Osteocyte (in vitro differentiated cells): ENCODE measurements at regions not wholly inside any gene's neighbourhood (a gene's known extent, or its start where the extent isn't known, plus 50 kb on each side); places are given as distances from the start of the nearest gene placed in this dataset.

Source experiments
- DNase-seq: peaks from one replicate; pipeline ENCODE4 v3.0.0; 2021; ENCODE audit warnings: mixed read lengths; ENCODE audit not compliant: unreplicated experiment; ENCODE audit errors: extremely low spot score
- H3K27ac Mint-ChIP-seq: one replicate; pipeline ENCODE4 v1.8.0; 2021; ENCODE audit warnings: mild to moderate bottlenecking, mixed read lengths; ENCODE audit not compliant: unreplicated experiment
- H3K27me3 Mint-ChIP-seq: one replicate; pipeline ENCODE4 v1.8.0; 2021; ENCODE audit warnings: mixed read lengths; ENCODE audit not compliant: unreplicated experiment
- H3K36me3 Mint-ChIP-seq: one replicate; pipeline ENCODE4 v1.8.0; 2021; ENCODE audit warnings: mixed read lengths; ENCODE audit not compliant: unreplicated experiment
- H3K4me1 Mint-ChIP-seq: one replicate; pipeline ENCODE4 v1.8.0; 2021; ENCODE audit warnings: mixed read lengths; ENCODE audit not compliant: unreplicated experiment
- H3K4me3 Mint-ChIP-seq: one replicate; pipeline ENCODE4 v1.8.0; 2021; ENCODE audit warnings: mild to moderate bottlenecking, moderate library complexity, mixed read lengths; ENCODE audit not compliant: unreplicated experiment
- H3K9me3 Mint-ChIP-seq: one replicate; pipeline ENCODE4 v1.8.0; 2021; ENCODE audit warnings: mixed read lengths; ENCODE audit not compliant: unreplicated experiment
- TF ChIP-seq, protein P1 (sequence below): fragments of 200-600 bp; sonication (generic); IDR thresholded peaks from 2 replicates; pipeline ENCODE4 v1.5.0; 2021; ENCODE audit warnings: antibody characterized with exemption, mild to moderate bottlenecking, moderate library complexity

DNA sequence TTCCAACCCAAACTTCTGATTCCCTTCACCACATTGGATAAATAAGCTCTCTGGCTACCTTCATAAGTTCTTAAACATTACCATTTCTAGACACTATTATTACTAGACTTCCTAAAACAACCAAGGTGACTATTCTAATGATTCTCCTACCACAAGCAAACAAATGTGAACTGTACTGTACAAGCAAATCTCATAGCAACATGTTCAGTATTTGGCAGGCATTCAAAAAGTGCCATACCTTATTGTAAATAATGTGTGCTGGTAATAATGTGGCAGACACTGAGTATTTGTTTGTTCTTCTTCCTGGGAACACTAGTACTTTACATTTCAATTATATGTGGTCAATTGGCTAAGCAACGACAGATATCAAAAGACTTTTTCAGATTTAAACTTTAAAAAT, 986.0 kb upstream of the SPRY2 start:
- Mint-ChIP-seq H3K4me3 (no peak overlapping the region), H3K27me3 (peaks cover 5% of the 10 kb centered on the region), H3K27ac (no peak overlapping the region), H3K9me3 (no peaks in the 10 kb centered on the region), H3K4me1 (no peaks in the 10 kb centered on the region), H3K36me3 (no peaks in the 10 kb centered on the region)
- DNase-seq, result no peak
- TF ChIP-seq, protein P1, sequence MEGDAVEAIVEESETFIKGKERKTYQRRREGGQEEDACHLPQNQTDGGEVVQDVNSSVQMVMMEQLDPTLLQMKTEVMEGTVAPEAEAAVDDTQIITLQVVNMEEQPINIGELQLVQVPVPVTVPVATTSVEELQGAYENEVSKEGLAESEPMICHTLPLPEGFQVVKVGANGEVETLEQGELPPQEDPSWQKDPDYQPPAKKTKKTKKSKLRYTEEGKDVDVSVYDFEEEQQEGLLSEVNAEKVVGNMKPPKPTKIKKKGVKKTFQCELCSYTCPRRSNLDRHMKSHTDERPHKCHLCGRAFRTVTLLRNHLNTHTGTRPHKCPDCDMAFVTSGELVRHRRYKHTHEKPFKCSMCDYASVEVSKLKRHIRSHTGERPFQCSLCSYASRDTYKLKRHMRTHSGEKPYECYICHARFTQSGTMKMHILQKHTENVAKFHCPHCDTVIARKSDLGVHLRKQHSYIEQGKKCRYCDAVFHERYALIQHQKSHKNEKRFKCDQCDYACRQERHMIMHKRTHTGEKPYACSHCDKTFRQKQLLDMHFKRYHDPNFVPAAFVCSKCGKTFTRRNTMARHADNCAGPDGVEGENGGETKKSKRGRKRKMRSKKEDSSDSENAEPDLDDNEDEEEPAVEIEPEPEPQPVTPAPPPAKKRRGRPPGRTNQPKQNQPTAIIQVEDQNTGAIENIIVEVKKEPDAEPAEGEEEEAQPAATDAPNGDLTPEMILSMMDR, result no peak

DNA sequence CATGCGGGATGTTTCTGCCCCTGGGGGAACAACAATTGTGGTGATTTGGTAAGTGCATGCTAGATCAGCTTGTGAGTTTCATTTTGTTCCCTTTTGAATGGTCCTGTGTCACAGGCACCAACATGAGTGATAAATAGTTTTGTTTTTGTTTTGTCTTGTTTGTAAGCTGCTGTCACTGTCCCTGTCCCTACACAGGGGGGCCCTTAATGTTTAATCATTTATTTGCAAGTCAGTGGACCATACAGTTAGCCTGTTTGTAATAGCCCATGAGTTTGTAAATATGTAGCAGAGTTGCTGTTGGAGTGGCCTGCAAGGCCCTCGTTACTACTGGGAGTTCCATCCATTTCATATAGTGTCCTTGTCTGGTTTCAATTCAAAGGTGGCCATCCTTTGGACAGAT, 979.6 kb upstream of the SPRY2 start:
- TF ChIP-seq, protein P1, result no peak
- no peaks in the 10 kb centered on the region for H3K4me1 Mint-ChIP-seq
- no peaks in the 10 kb centered on the region for H3K9me3 Mint-ChIP-seq
- no peak overlapping the region for H3K4me3 Mint-ChIP-seq
- no peak overlapping the region for H3K27ac Mint-ChIP-seq
- H3K36me3 Mint-ChIP-seq, result no peaks in the 10 kb centered on the region
- H3K27me3 Mint-ChIP-seq, result peaks cover 3% of the 10 kb centered on the region
- DNase-seq, result no peak

DNA sequence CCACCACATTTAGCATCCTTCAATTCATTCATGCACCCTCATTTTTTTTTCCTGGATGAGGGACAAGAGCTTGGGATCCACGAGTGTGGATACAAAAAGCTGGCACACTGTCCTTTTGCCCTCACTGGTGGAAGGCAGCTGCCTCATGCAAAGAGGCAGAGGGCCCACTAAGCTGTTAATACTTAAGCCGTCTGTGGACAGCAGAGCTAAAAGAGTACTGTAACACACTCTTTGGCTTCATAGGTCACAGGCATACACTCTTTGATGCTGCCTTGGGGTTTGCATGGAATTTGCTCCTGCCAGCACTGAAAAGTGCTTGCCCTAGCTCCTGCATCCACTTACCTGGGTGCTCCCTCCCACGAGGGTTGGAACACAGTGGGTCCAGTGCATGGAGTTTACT, 978.4 kb upstream of the SPRY2 start:
- H3K9me3 Mint-ChIP-seq, result no peaks in the 10 kb centered on the region
- no peaks in the 10 kb centered on the region for H3K4me1 Mint-ChIP-seq
- H3K4me3 Mint-ChIP-seq, result no peak overlapping the region
- no peak for DNase-seq
- no peaks in the 10 kb centered on the region for H3K36me3 Mint-ChIP-seq
- peaks cover 2% of the 10 kb centered on the region for H3K27me3 Mint-ChIP-seq
- TF ChIP-seq, protein P1, result no peak
- H3K27ac Mint-ChIP-seq, result no peak overlapping the region

DNA sequence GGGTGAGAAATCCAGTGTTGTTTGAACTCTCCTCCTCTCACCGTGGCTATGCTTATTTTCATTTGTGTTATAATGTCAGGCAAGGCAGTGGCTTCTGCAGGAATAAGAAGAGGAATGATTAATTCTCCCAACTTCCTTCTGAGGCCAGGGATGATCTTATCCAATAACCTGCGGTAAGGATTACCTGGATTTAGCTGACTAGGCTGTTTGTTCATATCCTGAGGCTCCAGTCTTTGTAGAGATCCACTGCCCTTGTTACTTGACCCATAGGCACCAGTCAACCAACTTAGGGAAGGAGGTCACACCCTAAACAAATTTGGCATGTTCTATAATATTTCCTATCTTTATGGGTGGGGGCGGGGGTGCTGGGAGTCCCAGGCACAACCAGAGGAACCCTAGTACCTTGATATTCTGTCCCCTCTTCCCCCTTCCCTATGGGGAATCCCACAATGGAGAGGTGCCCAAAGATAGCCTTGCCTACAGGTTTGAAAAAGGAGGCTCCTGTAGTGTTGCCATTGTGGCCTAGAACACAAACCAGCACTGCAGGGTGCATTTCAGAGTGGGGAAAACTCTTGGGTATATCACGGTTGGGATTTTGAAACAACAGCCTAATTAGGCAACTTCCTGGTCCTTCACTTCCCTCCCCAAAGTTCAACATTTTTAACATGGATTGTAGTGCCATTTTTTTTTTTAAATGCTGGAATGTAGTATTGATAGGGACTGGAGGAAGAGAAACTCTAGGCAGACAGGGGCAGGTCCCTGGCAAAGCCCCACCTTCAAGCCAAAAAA, 977.5 kb upstream of the SPRY2 start:
- Mint-ChIP-seq H3K27ac (no peak overlapping the region), H3K36me3 (no peaks in the 10 kb centered on the region), H3K4me1 (no peaks in the 10 kb centered on the region), H3K27me3 (no peaks in the 10 kb centered on the region), H3K4me3 (no peak overlapping the region), H3K9me3 (no peaks in the 10 kb centered on the region)
- no peak for DNase-seq
- TF ChIP-seq, protein P1, result no peak

DNA sequence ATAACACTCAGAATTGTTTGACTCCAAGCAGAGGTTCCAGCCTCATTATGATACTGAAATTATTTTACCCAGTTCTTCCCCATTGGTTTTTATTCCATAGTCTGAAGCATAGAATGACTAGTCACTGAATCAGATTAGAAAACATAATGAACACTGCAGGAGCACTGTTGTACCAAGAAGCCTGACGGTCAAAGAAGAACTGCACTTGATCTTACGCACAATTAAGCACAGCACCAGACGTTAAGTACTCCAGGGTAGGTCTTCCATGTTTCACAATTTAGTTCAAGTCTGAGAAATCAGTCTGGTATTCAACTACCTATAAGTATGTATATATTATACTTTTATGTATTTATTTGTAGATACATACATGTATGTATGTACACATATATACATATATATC, 973.5 kb upstream of the SPRY2 start:
- no peaks in the 10 kb centered on the region for H3K4me1 Mint-ChIP-seq
- H3K27me3 Mint-ChIP-seq, result no peaks in the 10 kb centered on the region
- TF ChIP-seq, protein P1, result no peak
- no peak for DNase-seq
- H3K4me3 Mint-ChIP-seq, result no peak overlapping the region
- no peaks in the 10 kb centered on the region for H3K36me3 Mint-ChIP-seq
- H3K9me3 Mint-ChIP-seq, result no peaks in the 10 kb centered on the region
- no peak overlapping the region for H3K27ac Mint-ChIP-seq
